IPS-NIHi11 (cell line): ENCODE measurements at regions not wholly inside any gene's neighbourhood (a gene's known extent, or its start where the extent isn't known, plus 50 kb on each side); places are given as distances from the start of the nearest gene placed in this dataset.
"Not testable (repeated sequence)": the region's sequence is repeated elsewhere in the genome, so short reads cannot be mapped to it uniquely, and the experiment has no call there.

Source experiments
- DNase-seq: peaks from one replicate; pipeline ENCODE4 v3.0.0; 2012; ENCODE audit warnings: mixed read lengths, low spot score

GRCh38 chr6:71203206-71203605, 85.4 kb upstream of the OGFRL1 start:
- no peak for DNase-seq

- no peak for DNase-seq
Observed at GRCh38 chr6:71204741-71205140, 83.9 kb upstream of the OGFRL1 start.

GRCh38 chr6:71205336-71205956, 83.2 kb upstream of the OGFRL1 start:
- no peak for DNase-seq

- DNase-seq = no peak
Observed at GRCh38 chr6:71206089-71206488, 82.5 kb upstream of the OGFRL1 start.

GRCh38 chr6:71209206-71209605, 79.4 kb upstream of the OGFRL1 start:
- DNase-seq = no peak

GRCh38 chr6:71209626-71210025, 79.0 kb upstream of the OGFRL1 start:
- no peak for DNase-seq

- DNase-seq = no peak
Observed at GRCh38 chr6:71211799-71212198, 76.8 kb upstream of the OGFRL1 start.

- DNase-seq = no peak
Observed at GRCh38 chr6:71220466-71220865, 68.1 kb upstream of the OGFRL1 start.

GRCh38 chr6:71222671-71223070, 65.9 kb upstream of the OGFRL1 start:
- no peak for DNase-seq

GRCh38 chr6:71224011-71224410, 64.6 kb upstream of the OGFRL1 start:
- DNase-seq = no peak

GRCh38 chr6:71226151-71226550, 62.5 kb upstream of the OGFRL1 start:
- DNase-seq = no peak

- DNase-seq = no peak
Observed at GRCh38 chr6:71228461-71229041, 60.1 kb upstream of the OGFRL1 start.

- no peak for DNase-seq
Observed at GRCh38 chr6:71229477-71229876, 59.1 kb upstream of the OGFRL1 start.

GRCh38 chr6:71232890-71233289, 55.7 kb upstream of the OGFRL1 start:
- DNase-seq = not testable (repeated sequence)

- no peak for DNase-seq
Observed at GRCh38 chr6:71236926-71237434, 51.6 kb upstream of the OGFRL1 start.

GRCh38 chr6:71238351-71238750, 50.3 kb upstream of the OGFRL1 start:
- DNase-seq = no peak
